ENCODE measurements at regions not wholly inside any gene's neighbourhood (a gene's known extent, or its start where the extent isn't known, plus 50 kb on each side); places are given as distances from the start of the nearest gene placed in this dataset.
A peak's percentile ranks its signal among the peaks of the same experiment; 100 is the strongest.

GRCh38 chr6:100276311-100277057, 188.2 kb downstream of the SIM1 start:
- no peaks in the 10 kb centered on the region for H3K36me3 Mint-ChIP-seq (ENCODE audit: low read depth)
- no peaks in the 10 kb centered on the region for H3K27me3 Mint-ChIP-seq (ENCODE audit: low read depth)
- peaks cover 5% of the 10 kb centered on the region for H3K9me3 Mint-ChIP-seq
- no peak for TF ChIP-seq CTCF (IDR thresholded peaks at IDR 0.05; ENCODE audit: unreplicated experiment in 3 of 3)
- peak overlapping the region in 1 of 3 experiments; percentile 35 for H3K27ac Mint-ChIP-seq
- no peak overlapping the region for H3K4me3 Mint-ChIP-seq
- peaks cover 9% of the 10 kb centered on the region for H3K4me1 Mint-ChIP-seq

GRCh38 chr6:100274147-100274546, 190.6 kb downstream of the SIM1 start:
- Mint-ChIP-seq H3K27ac (no peak overlapping the region), H3K27me3 (ENCODE audit: low read depth) (no peaks in the 10 kb centered on the region), H3K9me3 (peaks cover 5% of the 10 kb centered on the region), H3K36me3 (ENCODE audit: low read depth) (no peaks in the 10 kb centered on the region), H3K4me1 (peaks cover 9% of the 10 kb centered on the region), H3K4me3 (no peak overlapping the region)
- TF ChIP-seq CTCF (IDR thresholded peaks at IDR 0.05; ENCODE audit: unreplicated experiment in 3 of 3) = no peak

- Mint-ChIP-seq H3K4me1 (peaks cover 18% of the 10 kb centered on the region), H3K27ac (no peak overlapping the region), H3K27me3 (ENCODE audit: low read depth) (no peaks in the 10 kb centered on the region)
Measured at GRCh38 chr6:100271625-100272024, 193.1 kb downstream of the SIM1 start.

GRCh38 chr6:100271202-100271601, 193.5 kb downstream of the SIM1 start:
- no peak overlapping the region for H3K4me3 Mint-ChIP-seq
- peaks cover 5% of the 10 kb centered on the region for H3K9me3 Mint-ChIP-seq
- no peaks in the 10 kb centered on the region for H3K27me3 Mint-ChIP-seq (ENCODE audit: low read depth)
- no peak overlapping the region for H3K27ac Mint-ChIP-seq
- TF ChIP-seq CTCF (IDR thresholded peaks at IDR 0.05; ENCODE audit: unreplicated experiment in 3 of 3) = no peak
- no peaks in the 10 kb centered on the region for H3K36me3 Mint-ChIP-seq (ENCODE audit: low read depth)
- H3K4me1 Mint-ChIP-seq = peaks cover 18% of the 10 kb centered on the region

More at GRCh38 chr6:100271625-100272024, 193.1 kb downstream of the SIM1 start:
- Mint-ChIP-seq H3K9me3 (peaks cover 5% of the 10 kb centered on the region), H3K36me3 (ENCODE audit: low read depth) (no peaks in the 10 kb centered on the region), H3K4me3 (no peak overlapping the region)
- TF ChIP-seq CTCF (IDR thresholded peaks at IDR 0.05; ENCODE audit: unreplicated experiment in 3 of 3) = no peak

GRCh38 chr6:100269189-100269588, 195.5 kb downstream of the SIM1 start:
- Mint-ChIP-seq H3K4me3 (no peak overlapping the region), H3K4me1 (peaks cover 20% of the 10 kb centered on the region), H3K27me3 (ENCODE audit: low read depth) (no peaks in the 10 kb centered on the region), H3K36me3 (ENCODE audit: low read depth) (no peaks in the 10 kb centered on the region), H3K27ac (no peak overlapping the region), H3K9me3 (no peaks in the 10 kb centered on the region)
- no peak for TF ChIP-seq CTCF (IDR thresholded peaks at IDR 0.05; ENCODE audit: unreplicated experiment in 3 of 3)

- H3K27me3 Mint-ChIP-seq (ENCODE audit: low read depth) = no peaks in the 10 kb centered on the region
- H3K4me3 Mint-ChIP-seq = no peak overlapping the region
- no peaks in the 10 kb centered on the region for H3K9me3 Mint-ChIP-seq
- TF ChIP-seq CTCF (IDR thresholded peaks at IDR 0.05; ENCODE audit: unreplicated experiment in 3 of 3) = no peak
- H3K4me1 Mint-ChIP-seq = peaks cover 20% of the 10 kb centered on the region
- no peaks in the 10 kb centered on the region for H3K36me3 Mint-ChIP-seq (ENCODE audit: low read depth)
- no peak overlapping the region for H3K27ac Mint-ChIP-seq
Measured at GRCh38 chr6:100268326-100268725, 196.4 kb downstream of the SIM1 start.
